ENCODE measurements at regions not wholly inside any gene's neighbourhood (a gene's known extent, or its start where the extent isn't known, plus 50 kb on each side); places are given as distances from the start of the nearest gene placed in this dataset.
"Not testable (repeated sequence)": the region's sequence is repeated elsewhere in the genome, so short reads cannot be mapped to it uniquely, and the experiment has no call there.

- DNase-seq, result no peak
Measured at GRCh38 chr9:27675354-27675753, 102.1 kb upstream of the C9orf72 start.

DNA sequence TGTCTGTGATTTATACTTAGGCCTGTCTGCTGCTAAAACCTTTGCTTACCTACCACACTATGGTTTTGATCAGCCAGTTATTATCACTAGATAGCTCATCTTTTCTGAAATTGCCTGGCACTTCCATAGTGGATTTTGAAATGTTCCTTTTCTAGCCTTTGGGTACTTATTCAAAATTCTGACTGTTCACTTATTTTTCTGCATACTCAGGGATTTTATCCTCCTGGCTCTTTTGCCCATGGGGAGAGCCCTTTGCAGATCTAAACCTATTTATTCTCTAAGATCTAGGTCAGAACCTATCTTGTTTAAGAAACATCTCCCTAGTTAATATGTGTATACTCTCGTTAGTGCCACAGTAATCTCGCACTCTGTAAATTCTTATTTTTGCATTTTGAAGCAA, 103.5 kb upstream of the C9orf72 start:
- no peak for DNase-seq

GRCh38 chr9:27679338-27679737, 106.1 kb upstream of the C9orf72 start:
- no peak for DNase-seq

GRCh38 chr9:27683181-27683580, 109.9 kb upstream of the C9orf72 start:
- DNase-seq, result no peak

DNA sequence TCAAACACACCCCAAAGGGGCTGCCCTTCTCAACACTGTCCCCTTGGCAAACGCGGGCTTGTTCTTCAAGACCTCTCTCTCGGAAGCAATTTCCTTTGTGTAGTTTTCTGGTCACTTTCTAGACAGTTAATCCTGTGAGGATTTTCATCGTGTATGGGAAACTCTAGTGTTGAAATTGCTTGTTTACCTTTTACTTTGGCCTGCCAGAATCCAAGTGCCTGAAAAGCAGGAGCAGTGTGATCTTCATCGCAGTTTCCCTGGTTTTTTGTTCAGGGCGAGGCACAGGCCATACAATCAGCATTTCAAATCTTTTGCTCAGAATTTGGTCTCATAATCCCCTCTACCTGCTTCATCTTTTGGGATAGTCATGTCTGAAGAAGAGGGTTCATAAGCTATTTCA, 115.7 kb upstream of the C9orf72 start:
- no peak for DNase-seq

- not testable (repeated sequence) for DNase-seq
Measured at GRCh38 chr9:27690816-27691215, 117.5 kb upstream of the C9orf72 start.

DNA sequence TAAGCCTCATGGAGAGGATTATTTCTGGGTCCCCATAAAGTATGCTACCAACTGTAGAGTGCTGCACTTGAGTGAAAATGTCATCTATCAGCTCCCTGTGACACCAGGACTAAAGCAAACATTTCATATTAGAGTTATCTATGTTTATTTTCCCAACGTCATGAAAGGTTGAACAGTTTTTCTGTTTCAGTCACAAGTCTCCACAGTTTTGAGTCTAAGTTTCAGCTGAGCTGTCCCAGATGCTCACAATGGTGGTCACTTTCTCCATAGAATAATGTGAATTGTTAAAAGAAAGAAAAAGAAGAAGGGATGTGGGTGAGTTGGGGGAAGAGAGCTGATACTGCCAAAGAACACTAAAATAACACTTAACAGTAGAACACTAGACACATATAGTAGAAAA, 126.3 kb upstream of the C9orf72 start:
- DNase-seq, result no peak

- DNase-seq, result no peak
Measured at GRCh38 chr9:27701016-27701415, 127.7 kb upstream of the C9orf72 start.

GRCh38 chr9:27701587-27701986, 128.3 kb upstream of the C9orf72 start:
- no peak for DNase-seq

GRCh38 chr9:27703216-27703980, 130.1 kb upstream of the C9orf72 start:
- DNase-seq, result no peak

DNA sequence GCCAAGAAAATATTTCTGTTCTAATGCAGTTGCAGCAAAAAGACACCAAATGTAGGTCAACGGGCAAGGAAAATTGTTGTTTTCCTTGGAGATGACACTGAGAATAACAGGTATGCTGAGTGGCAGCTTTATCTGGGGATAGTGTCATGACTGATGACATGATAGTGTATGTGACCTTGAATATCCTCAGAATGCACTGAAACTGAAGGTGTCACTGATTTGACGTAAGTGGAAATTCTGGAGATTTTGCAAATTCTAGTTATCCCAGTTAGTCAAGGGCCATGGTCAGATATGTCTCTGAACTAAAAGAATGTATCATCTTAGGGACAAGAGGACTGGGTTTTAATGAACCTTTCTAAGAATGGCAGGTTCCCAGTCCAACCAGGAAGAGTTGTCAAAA, 138.0 kb upstream of the C9orf72 start:
- no peak for DNase-seq

GRCh38 chr9:27712806-27713205, 139.5 kb upstream of the C9orf72 start:
- DNase-seq, result no peak

DNA sequence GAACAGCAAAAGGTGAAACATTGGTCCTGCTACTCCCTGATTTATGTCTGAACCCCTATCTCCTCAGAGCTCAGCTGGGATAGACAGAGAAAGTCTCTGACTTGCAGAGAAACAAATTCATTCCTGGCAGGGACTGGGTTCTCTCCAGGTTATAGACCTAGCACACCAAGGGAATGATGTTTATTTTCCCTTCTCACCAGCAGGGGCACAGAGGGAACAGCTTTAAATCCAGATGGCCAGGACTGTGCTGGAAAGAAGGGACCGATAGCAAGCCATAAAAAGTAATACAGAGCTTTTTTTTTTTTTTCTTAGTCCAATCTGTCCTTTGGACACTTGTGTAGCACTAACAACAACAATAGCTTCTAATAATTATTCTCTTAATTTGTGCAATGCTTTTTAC, 141.1 kb upstream of the C9orf72 start:
- DNase-seq, result no peak

DNA sequence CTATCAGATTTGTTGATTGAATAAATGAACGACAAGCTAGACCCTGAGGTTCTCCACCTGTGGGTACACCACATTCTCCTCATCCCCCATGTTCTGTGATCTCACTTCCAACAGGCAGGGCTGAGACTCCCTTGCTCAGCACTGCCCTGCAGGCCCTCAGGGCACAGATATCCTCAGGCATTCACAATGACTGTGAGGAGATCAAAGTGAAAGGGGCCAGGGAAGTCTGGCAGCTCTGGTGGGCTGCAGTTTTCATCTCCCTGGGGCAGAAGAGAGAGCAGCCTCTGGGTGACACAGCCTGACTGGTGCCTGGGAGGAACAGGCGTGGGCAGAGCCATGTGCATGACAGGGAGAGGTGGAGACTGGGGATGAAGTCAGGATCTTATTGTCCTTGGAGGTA, 142.4 kb upstream of the C9orf72 start:
- no peak for DNase-seq

GRCh38 chr9:27717991-27718390, 144.7 kb upstream of the C9orf72 start:
- DNase-seq, result no peak

- DNase-seq, result no peak
Measured at GRCh38 chr9:27719711-27720110, 146.4 kb upstream of the C9orf72 start.

DNA sequence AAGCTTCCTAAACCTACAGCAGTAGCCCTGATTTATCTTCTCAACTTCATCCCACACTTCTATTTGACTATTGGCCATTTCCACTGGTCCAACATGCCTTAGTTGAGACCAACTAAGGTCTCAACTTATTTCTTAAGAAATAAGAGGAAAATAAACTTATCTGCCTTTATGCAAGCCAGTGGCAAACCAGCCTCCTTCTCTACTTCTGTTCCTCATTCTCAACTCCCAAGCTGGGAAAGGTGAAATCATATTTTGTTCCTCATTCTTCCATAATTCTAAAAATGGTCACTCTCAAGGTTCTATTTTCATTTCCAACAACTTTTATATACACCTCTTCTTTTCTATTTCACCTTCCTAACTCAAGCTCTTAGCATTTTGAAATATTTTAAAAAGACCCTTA, 149.6 kb upstream of the C9orf72 start:
- DNase-seq, result no peak

GRCh38 chr9:27726244-27727081, 153.2 kb upstream of the C9orf72 start:
- DNase-seq, result peak; percentile 49

- DNase-seq, result no peak
Measured at GRCh38 chr9:27732494-27732893, 159.2 kb upstream of the C9orf72 start.

DNA sequence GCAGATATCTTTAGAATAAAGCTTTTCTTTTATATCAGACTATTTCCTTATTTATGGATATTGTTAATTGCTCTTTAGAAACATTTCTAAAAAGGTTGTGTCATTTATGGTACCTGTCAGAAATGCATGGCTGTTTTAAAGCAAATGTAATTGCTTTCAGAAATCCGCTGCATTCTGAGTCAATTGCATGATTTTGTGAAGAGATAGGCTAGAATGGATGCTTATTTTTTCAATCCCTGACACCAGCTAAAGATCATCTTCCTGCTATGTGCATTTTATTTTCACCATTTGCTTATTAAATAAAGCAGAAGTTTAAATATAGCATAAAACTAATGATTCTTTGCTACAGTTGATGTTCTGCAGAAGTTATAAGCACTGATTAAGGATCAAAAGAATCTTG, 170.2 kb upstream of the C9orf72 start:
- DNase-seq, result no peak

DNA sequence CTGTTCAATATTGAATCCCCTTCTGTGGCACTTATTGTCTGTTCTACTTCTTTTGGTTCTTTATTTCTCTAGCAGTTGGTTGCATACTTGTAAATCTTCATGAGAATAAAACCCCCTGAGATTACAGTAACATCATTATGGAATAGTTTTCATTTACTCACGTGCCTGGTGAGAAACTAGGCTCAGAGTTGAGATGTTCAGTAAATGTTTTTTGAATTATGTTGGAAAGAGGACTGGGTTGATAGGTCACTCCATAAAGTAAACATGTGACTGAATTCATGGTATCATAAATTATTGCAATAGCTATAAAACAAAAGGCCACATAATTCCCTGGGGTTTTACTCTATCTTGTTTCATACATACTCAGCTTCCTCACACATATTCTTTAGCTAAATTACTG, 174.2 kb upstream of the C9orf72 start:
- no peak for DNase-seq

- DNase-seq, result no peak
Measured at GRCh38 chr9:27749838-27750237, 176.6 kb upstream of the C9orf72 start.

GRCh38 chr9:27750566-27750965, 177.3 kb upstream of the C9orf72 start:
- no peak for DNase-seq

- no peak for DNase-seq
Measured at GRCh38 chr9:27752069-27752468, 178.8 kb upstream of the C9orf72 start.
